NB4 (cell line): ENCODE measurements at regions not wholly inside any gene's neighbourhood (a gene's known extent, or its start where the extent isn't known, plus 50 kb on each side); places are given as distances from the start of the nearest gene placed in this dataset.

ENCODE experiments used
- CTCF ChIP-seq: IDR thresholded peaks from one replicate; pipeline ENCODE4 v1.5.1; 2012; ENCODE audit warnings: low read depth, low read length
- POLR2A ChIP-seq: IDR thresholded peaks from 2 replicates; pipeline ENCODE4 v1.6.1; 2011; ENCODE audit warnings: mild to moderate bottlenecking; ENCODE audit not compliant: insufficient read length; ENCODE audit errors: extremely low read depth

GRCh38 chr15:94889153-94889552, 657.8 kb downstream of the MCTP2 start:
- no peak for TF ChIP-seq CTCF
- no peak for TF ChIP-seq POLR2A
